Lower leg skin (tissue), 4 donors: ENCODE measurements at regions not wholly inside any gene's neighbourhood (a gene's known extent, or its start where the extent isn't known, plus 50 kb on each side); places are given as distances from the start of the nearest gene placed in this dataset.

Source experiments
- DNase-seq, 2 donors: peaks; one replicate each; pipeline ENCODE4 v3.0.0-alpha.2; 2019; ENCODE audit warnings: low spot score in 2 of 2
- H3K4me3 ChIP-seq: fragments of 200-600 bp; sonication (generic); 2 replicates; pipeline ENCODE4 v1.5.1; 2017; ENCODE audit warnings: mild to moderate bottlenecking, low read depth; ENCODE audit not compliant: poor library complexity, severe bottlenecking
- POLR2A ChIP-seq, 2 donors: fragments of 450-650 bp; IDR thresholded peaks; one replicate each; pipeline ENCODE4 v1.6.1; 2016 to 2017; ENCODE audit warnings: antibody characterized with exemption in 2 of 2, mild to moderate bottlenecking in 1 of 2, moderate library complexity in 1 of 2
- WGBS, 2 donors: methylation state at CpG; one replicate each; pipeline ENCODE4 v1.1.5; 2018; 5-methylcytosine and 5-hydroxymethylcytosine counted together
- intact Hi-C: fragments of 100-400 bp; cut with DNase I; formaldehyde crosslinking; loops from one replicate; pipeline ENCODE4 v1.15.0; 2023; ENCODE audit warnings: low total_unique reads
- TF ChIP-seq, protein P1 (sequence below), 3 donors: fragments of 450-650 bp; IDR thresholded peaks; one replicate each; pipeline ENCODE4 v1.5.1; 2016; ENCODE audit warnings: antibody characterized with exemption in 3 of 3, mild to moderate bottlenecking in 3 of 3, moderate library complexity in 2 of 3

DNA sequence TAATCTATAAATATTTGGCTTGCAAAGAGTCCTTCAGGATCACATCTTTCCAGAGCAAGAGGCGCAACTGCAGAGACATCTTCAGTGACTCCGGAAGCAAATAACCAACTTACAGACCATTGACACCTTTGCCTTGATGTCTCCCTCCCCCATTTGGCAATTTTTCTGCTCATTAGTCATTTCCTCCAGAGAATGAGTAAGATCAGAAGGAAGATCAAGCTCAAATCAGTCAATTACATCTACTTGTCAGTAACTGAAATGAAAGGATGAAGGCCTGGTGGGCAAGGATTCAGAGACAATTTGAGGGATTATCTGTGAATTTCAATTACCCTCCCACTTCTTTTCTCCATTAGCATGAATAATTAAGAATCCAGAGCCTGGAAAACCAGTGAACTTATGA is 665.6 kb upstream of the CPEB2 start:
- WGBS, 2 donors = 43 to 62% methylated on average over 2 of the region's 2 CpGs
- no peak overlapping the region for H3K4me3 ChIP-seq
- TF ChIP-seq, protein P1, sequence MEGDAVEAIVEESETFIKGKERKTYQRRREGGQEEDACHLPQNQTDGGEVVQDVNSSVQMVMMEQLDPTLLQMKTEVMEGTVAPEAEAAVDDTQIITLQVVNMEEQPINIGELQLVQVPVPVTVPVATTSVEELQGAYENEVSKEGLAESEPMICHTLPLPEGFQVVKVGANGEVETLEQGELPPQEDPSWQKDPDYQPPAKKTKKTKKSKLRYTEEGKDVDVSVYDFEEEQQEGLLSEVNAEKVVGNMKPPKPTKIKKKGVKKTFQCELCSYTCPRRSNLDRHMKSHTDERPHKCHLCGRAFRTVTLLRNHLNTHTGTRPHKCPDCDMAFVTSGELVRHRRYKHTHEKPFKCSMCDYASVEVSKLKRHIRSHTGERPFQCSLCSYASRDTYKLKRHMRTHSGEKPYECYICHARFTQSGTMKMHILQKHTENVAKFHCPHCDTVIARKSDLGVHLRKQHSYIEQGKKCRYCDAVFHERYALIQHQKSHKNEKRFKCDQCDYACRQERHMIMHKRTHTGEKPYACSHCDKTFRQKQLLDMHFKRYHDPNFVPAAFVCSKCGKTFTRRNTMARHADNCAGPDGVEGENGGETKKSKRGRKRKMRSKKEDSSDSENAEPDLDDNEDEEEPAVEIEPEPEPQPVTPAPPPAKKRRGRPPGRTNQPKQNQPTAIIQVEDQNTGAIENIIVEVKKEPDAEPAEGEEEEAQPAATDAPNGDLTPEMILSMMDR (IDR thresholded peaks at IDR 0.05) = no peak
- TF ChIP-seq POLR2A (IDR thresholded peaks at IDR 0.05) = no peak
- intact Hi-C loops = no loop called here
- no peak for DNase-seq

DNA sequence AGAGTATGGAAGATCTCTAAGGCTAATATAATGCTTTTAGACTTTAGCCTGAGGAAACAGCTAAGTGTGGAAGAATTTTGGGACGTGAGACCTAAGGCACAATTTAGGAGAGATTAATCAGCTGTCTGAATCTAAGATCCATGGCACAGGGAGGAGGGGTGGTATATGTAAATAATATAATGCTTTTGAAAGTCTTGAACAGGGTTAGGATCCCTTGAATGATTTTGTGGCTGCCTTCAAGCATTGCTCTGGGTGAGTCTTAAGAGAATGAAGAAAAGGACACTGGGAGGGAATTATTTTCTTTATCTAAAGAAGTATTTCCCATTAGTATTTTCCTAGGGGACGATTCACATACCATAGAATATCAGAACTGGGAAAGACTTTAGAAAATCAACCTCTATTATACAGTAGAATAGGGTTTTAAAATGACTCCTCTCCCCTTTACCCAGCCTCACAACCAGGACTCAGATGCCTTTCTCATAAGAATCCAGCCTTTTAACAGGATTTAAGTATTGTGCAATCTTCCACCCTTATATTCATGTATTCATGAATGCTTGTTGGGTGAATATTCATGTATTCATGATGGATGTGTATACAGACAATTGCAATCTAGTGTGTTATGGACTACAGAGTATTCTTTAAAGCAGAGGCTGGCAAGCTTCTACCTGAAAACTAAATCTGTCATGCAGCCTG is 664.2 kb upstream of the CPEB2 start:
- intact Hi-C loops = no loop called here
- TF ChIP-seq POLR2A (IDR thresholded peaks at IDR 0.05) = no peak
- TF ChIP-seq, protein P1 (IDR thresholded peaks at IDR 0.05) = no peak
- no peak for DNase-seq
- 61 to 64% methylated on average over 2 of the region's 2 CpGs for WGBS, 2 donors
- no peak overlapping the region for H3K4me3 ChIP-seq

DNA sequence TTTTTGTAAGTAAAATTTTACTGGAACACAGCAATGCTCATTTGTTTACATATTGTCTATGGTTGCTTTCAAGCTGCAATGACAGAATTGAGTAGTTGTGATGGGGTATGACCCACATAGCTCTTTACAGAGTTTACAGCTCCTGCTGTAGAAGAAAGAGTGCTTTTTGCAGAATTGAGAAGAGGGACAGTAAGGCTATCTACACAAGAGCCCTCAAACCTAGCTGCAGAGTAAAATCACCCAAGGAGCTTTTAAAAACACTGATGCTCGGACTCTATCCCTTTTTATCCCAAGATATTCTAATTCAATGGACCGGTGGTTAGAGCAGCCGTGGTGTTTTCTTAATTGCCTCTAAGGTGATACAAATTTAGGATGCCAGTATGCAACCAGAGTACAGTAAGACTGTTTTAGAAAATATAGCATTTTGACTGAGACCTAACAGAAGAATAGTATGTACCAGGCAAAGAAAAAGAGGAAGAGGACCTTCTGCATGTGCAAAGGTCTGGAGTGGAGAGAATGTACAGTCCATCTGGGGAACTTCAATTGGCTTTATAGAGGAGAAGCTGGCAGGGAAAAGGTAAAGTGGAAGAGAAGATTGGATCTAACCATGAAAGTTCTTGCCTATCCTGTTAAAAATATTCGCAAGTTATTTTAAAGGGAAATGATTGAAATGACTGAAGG is 663.6 kb upstream of the CPEB2 start:
- WGBS, 2 donors = 79 to 88% methylated on average over 4 of the region's 4 CpGs
- intact Hi-C loops = no loop called here
- TF ChIP-seq POLR2A (IDR thresholded peaks at IDR 0.05) = no peak
- DNase-seq = no peak
- H3K4me3 ChIP-seq = no peak overlapping the region

DNA sequence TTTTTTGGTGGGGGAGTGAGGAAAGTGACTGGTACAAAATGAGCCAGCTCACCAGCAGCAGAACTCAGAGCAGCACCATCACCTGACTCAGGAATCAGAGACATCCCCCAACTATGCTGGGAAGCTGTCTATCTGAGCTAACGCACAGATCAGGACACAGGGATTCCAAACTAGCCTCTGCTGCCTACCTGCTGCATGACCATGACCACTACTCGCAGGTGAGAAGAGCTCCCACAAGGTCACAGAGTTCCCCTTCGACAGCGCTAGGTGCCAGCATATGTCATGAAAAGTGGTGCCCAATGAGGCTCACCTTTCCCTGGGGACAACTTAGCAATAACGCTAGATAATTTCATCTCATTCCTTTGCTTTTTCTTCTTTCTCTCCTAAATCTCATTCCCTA is 662.6 kb upstream of the CPEB2 start:
- DNase-seq = no peak
- H3K4me3 ChIP-seq = no peak overlapping the region
- intact Hi-C loops = no loop called here
- 92 to 96% methylated on average over 5 of the region's 5 CpGs for WGBS, 2 donors
- TF ChIP-seq, protein P1 (IDR thresholded peaks at IDR 0.05) = no peak
- no peak for TF ChIP-seq POLR2A (IDR thresholded peaks at IDR 0.05)

DNA sequence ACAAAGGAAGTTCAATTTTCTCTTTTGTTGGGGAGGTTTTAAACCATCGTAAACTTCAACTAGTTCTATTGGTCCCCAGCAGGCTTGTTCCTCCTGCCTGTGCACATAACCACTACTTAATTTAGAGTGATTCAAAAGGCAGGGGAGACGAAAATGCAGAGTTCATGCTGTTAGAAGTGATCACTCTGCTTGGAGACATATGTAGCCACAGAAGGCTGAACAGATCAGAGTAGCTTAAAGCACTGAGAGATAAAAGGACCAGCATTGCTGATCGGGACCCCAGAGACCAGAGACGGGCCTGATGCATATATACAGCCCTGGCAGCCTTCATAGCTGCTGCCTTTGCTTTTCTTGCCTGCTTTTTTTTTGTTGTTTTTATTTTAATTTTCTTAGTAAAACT is 662.0 kb upstream of the CPEB2 start:
- no peak for DNase-seq
- WGBS, 2 donors = 67 to 76% methylated on average over 4 of the region's 4 CpGs
- intact Hi-C loops = no loop called here
- H3K4me3 ChIP-seq = no peak overlapping the region
- TF ChIP-seq, protein P1 (IDR thresholded peaks at IDR 0.05) = no peak
- TF ChIP-seq POLR2A (IDR thresholded peaks at IDR 0.05) = no peak

DNA sequence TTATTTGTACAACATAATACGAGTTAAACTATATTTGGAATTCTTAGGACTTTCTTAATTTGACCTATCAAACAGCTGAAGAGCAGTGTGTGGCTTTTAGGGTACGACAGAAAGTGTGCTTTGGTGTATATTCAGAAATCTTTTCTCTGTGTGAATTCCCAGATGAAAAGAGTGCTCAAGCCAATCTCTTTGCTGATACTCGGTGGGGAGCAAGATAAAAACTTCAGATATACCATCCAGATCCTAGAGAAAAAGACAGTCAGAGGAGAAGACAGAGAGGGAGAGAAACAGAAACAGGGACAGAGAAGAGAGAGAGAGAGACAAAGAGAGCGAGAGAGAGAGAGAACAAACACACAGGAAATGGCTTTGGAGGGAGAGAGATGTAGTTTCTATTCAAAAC is 658.3 kb upstream of the CPEB2 start:
- no peak for DNase-seq
- H3K4me3 ChIP-seq = no peak overlapping the region
- WGBS, 2 donors = 47 to 55% methylated on average over 4 of the region's 4 CpGs
- intact Hi-C loops = no loop called here
- no peak for TF ChIP-seq POLR2A (IDR thresholded peaks at IDR 0.05)
- TF ChIP-seq, protein P1 (IDR thresholded peaks at IDR 0.05) = no peak
